Gastroesophageal sphincter (tissue), 3 donors: ENCODE measurements at regions not wholly inside any gene's neighbourhood (a gene's known extent, or its start where the extent isn't known, plus 50 kb on each side); places are given as distances from the start of the nearest gene placed in this dataset.

ENCODE experiments used
- POLR2A ChIP-seq, 2 donors: fragments of 450-650 bp; IDR thresholded peaks; one replicate each; pipeline ENCODE4 v1.6.1; 2017; ENCODE audit warnings: antibody characterized with exemption in 2 of 2, mild to moderate bottlenecking in 2 of 2, moderate library complexity in 1 of 2
- TF ChIP-seq, protein P1 (sequence below), 4 experiments: fragments of 200-600 bp in 2 of 4; fragments of 450-650 bp in 2 of 4; sonication (generic) in 1 of 4; IDR thresholded peaks; one replicate each; pipeline ENCODE4 v1.5.1; 2017 to 2019; ENCODE audit warnings: antibody characterized with exemption in 4 of 4, mild to moderate bottlenecking in 2 of 4, moderate library complexity in 2 of 4

DNA sequence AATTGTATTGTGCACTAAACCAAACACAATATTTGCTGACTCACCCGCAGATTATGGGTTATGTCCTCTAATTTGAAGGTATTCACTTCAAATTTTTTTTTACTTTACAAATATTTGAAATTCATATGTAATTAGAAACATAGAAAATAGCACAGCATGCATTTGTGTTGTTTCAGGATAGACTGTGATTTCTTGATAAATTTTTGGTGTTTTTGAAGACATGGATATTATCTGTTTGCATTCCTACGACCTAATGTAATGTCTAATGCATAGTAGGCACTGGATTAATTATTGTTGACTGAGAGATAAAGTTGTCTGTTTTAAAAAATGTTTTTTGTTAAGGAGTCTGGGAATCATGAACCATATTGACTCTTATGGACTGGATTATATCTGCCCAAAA is 850.2 kb downstream of the BRINP3 start:
- TF ChIP-seq, protein P1, sequence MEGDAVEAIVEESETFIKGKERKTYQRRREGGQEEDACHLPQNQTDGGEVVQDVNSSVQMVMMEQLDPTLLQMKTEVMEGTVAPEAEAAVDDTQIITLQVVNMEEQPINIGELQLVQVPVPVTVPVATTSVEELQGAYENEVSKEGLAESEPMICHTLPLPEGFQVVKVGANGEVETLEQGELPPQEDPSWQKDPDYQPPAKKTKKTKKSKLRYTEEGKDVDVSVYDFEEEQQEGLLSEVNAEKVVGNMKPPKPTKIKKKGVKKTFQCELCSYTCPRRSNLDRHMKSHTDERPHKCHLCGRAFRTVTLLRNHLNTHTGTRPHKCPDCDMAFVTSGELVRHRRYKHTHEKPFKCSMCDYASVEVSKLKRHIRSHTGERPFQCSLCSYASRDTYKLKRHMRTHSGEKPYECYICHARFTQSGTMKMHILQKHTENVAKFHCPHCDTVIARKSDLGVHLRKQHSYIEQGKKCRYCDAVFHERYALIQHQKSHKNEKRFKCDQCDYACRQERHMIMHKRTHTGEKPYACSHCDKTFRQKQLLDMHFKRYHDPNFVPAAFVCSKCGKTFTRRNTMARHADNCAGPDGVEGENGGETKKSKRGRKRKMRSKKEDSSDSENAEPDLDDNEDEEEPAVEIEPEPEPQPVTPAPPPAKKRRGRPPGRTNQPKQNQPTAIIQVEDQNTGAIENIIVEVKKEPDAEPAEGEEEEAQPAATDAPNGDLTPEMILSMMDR (IDR thresholded peaks at IDR 0.05), result no peak
- no peak for TF ChIP-seq POLR2A (IDR thresholded peaks at IDR 0.05)
